ENCODE measurements at regions not wholly inside any gene's neighbourhood (a gene's known extent, or its start where the extent isn't known, plus 50 kb on each side); places are given as distances from the start of the nearest gene placed in this dataset.

GRCh38 chr2:207224381-207224780 is 58.6 kb upstream of the KLF7 start:
- no peak for TF ChIP-seq CTCF (IDR thresholded peaks at IDR 0.05; ENCODE audit: extremely low read depth, insufficient read depth, missing control alignments)
- DNase-seq (ENCODE audit: low spot score) = no peak
- in situ Hi-C loops (cut with MboI; ENCODE audit: low pct_unique_long_range_greater_than_20kb, low sequenced_read_pairs, unreplicated experiment) = no loop called here

- no peak for TF ChIP-seq CTCF (IDR thresholded peaks at IDR 0.05; ENCODE audit: extremely low read depth, insufficient read depth, missing control alignments)
- in situ Hi-C loops (cut with MboI; ENCODE audit: low pct_unique_long_range_greater_than_20kb, low sequenced_read_pairs, unreplicated experiment) = no loop called here
- no peak for DNase-seq (ENCODE audit: low spot score)
Observed at GRCh38 chr2:207224791-207225482, 59.2 kb upstream of the KLF7 start.

GRCh38 chr2:207225773-207226172 is 60.0 kb upstream of the KLF7 start:
- DNase-seq (ENCODE audit: low spot score) = peak; percentile 23
- in situ Hi-C loops (cut with MboI; ENCODE audit: low pct_unique_long_range_greater_than_20kb, low sequenced_read_pairs, unreplicated experiment) = no loop called here
- no peak for TF ChIP-seq CTCF (IDR thresholded peaks at IDR 0.05; ENCODE audit: extremely low read depth, insufficient read depth, missing control alignments)

GRCh38 chr2:207226243-207226642 is 60.5 kb upstream of the KLF7 start:
- in situ Hi-C loops (cut with MboI; ENCODE audit: low pct_unique_long_range_greater_than_20kb, low sequenced_read_pairs, unreplicated experiment) = no loop called here
- no peak for TF ChIP-seq CTCF (IDR thresholded peaks at IDR 0.05; ENCODE audit: extremely low read depth, insufficient read depth, missing control alignments)
- no peak for DNase-seq (ENCODE audit: low spot score)

- TF ChIP-seq CTCF (IDR thresholded peaks at IDR 0.05; ENCODE audit: extremely low read depth, insufficient read depth, missing control alignments) = no peak
- no peak for DNase-seq (ENCODE audit: low spot score)
- in situ Hi-C loops (cut with MboI; ENCODE audit: low pct_unique_long_range_greater_than_20kb, low sequenced_read_pairs, unreplicated experiment) = no loop called here
Observed at GRCh38 chr2:207226671-207227061, 60.9 kb upstream of the KLF7 start.

- no peak for DNase-seq (ENCODE audit: low spot score)
- in situ Hi-C loops (cut with MboI; ENCODE audit: low pct_unique_long_range_greater_than_20kb, low sequenced_read_pairs, unreplicated experiment) = no loop called here
- no peak for TF ChIP-seq CTCF (IDR thresholded peaks at IDR 0.05; ENCODE audit: extremely low read depth, insufficient read depth, missing control alignments)
Observed at GRCh38 chr2:207227062-207227748, 61.5 kb upstream of the KLF7 start.
